Urinary bladder (tissue), 3 donors: ENCODE measurements at regions not wholly inside any gene's neighbourhood (a gene's known extent, or its start where the extent isn't known, plus 50 kb on each side); places are given as distances from the start of the nearest gene placed in this dataset.

ENCODE experiments used
- DNase-seq: peaks from one replicate; pipeline ENCODE4 v3.0.0-alpha.2; 2015; ENCODE audit errors: extremely low spot score
- H3K27ac ChIP-seq: one replicate; pipeline ENCODE4 v1.5.1; 2013; ENCODE audit warnings: low read depth, mild to moderate bottlenecking, moderate library complexity
- H3K36me3 ChIP-seq: one replicate; pipeline ENCODE4 v1.6.1; 2013; ENCODE audit warnings: mild to moderate bottlenecking, moderate library complexity; ENCODE audit not compliant: insufficient read depth
- H3K4me1 ChIP-seq: one replicate; pipeline ENCODE4 v1.6.1; 2013; ENCODE audit warnings: mild to moderate bottlenecking, moderate library complexity; ENCODE audit not compliant: insufficient read depth
- H3K4me3 ChIP-seq: one replicate; pipeline ENCODE4 v1.5.1; 2013; ENCODE audit warnings: low read depth, low read length
- WGBS: extraction: QIAGEN DNeasy Blood & Tissue Kit; methylation state at CpG from one replicate; pipeline ENCODE4 v1.1.7; 2013; 5-methylcytosine and 5-hydroxymethylcytosine counted together
- donor health status: healthy with polysubstance abuse.
- donor health status: healthy.

- H3K4me3 ChIP-seq = no peak overlapping the region
- DNase-seq = no peak
- no peak overlapping the region for H3K27ac ChIP-seq
- no peaks in the 10 kb centered on the region for H3K4me1 ChIP-seq
- WGBS = 83% methylated on average over 2 of the region's 2 CpGs
- no peaks in the 10 kb centered on the region for H3K36me3 ChIP-seq
Observed at GRCh38 chr1:72693376-72693775, 411.0 kb upstream of the NEGR1 start.

DNA sequence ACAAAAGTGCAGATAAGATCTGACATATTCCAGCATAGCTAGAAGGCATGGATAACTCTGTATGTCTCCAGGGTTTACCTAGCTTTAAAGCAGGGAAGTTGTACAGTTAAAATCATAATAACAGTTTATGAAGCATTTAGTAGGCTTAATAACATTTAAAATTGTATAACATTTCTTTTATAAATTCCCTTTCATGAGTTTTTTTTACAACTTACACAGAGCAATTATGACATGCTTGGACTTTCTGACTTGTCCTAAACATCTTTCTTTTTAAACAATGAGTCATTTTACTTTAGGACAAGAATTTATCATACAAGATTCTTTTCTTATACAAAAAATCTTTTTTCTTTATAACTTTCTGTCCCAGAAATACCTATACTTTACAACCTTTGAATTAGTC, 408.5 kb upstream of the NEGR1 start:
- H3K36me3 ChIP-seq = no peaks in the 10 kb centered on the region
- no peak overlapping the region for H3K4me3 ChIP-seq
- no peaks in the 10 kb centered on the region for H3K4me1 ChIP-seq
- H3K27ac ChIP-seq = no peak overlapping the region
- DNase-seq = no peak

GRCh38 chr1:72678683-72679082, 396.3 kb upstream of the NEGR1 start:
- Histone ChIP-seq H3K4me3 (no peak overlapping the region), H3K4me1 (no peaks in the 10 kb centered on the region), H3K27ac (no peak overlapping the region), H3K36me3 (no peaks in the 10 kb centered on the region)
- no peak for DNase-seq
- WGBS = 67% methylated on average over 4 of the region's 4 CpGs

- no peak for DNase-seq
- Histone ChIP-seq H3K4me3 (no peak overlapping the region), H3K36me3 (no peaks in the 10 kb centered on the region), H3K4me1 (no peaks in the 10 kb centered on the region), H3K27ac (no peak overlapping the region)
- WGBS = 85% methylated on average over 2 of the region's 2 CpGs
Observed at GRCh38 chr1:72670902-72671301, 388.6 kb upstream of the NEGR1 start.

DNA sequence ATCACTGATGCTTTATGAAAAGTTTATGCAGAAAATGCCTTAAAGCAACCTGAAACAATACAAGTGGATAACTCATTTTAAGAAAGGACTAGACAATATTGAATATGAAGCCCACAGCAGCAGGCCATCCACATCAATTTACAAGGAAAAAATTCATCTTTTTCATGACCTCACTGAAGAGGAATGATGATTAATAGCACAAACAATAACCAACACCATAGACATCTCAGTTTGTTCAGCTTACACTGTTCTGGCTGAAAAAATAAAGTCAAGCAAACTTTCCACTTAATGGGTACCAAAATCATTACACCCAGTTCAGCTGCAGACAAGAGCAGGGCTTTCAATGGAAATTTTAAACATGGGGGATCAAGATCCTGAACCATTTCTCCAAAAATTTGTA, 380.6 kb upstream of the NEGR1 start:
- Histone ChIP-seq H3K4me1 (no peaks in the 10 kb centered on the region), H3K36me3 (no peaks in the 10 kb centered on the region), H3K27ac (no peak overlapping the region), H3K4me3 (no peak overlapping the region)
- no peak for DNase-seq

- Histone ChIP-seq H3K36me3 (no peaks in the 10 kb centered on the region), H3K4me3 (no peak overlapping the region), H3K27ac (no peak overlapping the region), H3K4me1 (no peaks in the 10 kb centered on the region)
- DNase-seq = no peak
- 88% methylated on average over 5 of the region's 5 CpGs for WGBS
Observed at GRCh38 chr1:72650843-72651435, 368.6 kb upstream of the NEGR1 start.

- WGBS = 58% methylated on average over 3 of the region's 3 CpGs
- Histone ChIP-seq H3K4me1 (no peaks in the 10 kb centered on the region), H3K27ac (no peak overlapping the region), H3K36me3 (no peaks in the 10 kb centered on the region), H3K4me3 (no peak overlapping the region)
- DNase-seq = no peak
Observed at GRCh38 chr1:72649991-72650390, 367.7 kb upstream of the NEGR1 start.

DNA sequence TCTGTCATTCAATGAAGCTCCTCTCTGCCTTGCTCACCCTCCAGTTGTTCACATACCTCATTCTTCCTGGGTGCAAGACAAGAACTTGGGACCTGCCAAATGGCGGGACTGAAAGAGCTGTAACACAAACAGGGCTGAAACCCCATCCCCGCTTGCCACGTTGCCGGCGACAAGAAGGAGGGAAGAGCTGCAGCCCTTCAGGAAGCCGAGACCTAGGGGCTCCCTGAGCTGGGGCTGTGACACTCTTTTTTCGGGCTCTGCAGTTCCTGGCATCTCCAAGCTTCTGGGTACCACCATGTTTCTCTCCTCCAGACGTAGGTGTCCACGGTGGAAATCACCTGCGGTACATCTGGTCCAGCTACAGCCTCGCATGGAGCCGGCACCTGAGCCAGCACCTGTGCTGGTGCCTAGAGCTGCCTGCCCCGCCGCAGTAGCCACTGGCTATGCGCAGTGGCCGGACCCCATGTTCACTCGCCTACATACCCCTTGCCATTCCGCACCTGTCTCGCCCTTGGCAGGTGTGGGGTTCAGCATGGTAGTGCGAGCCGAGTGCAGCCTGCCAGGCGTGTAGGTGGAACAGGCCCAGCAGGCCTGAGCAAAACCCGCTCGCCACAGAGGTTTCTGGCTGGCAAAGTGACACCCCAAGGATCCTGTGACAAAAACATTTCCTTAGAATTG, 367.0 kb upstream of the NEGR1 start:
- Histone ChIP-seq H3K4me1 (no peaks in the 10 kb centered on the region), H3K4me3 (no peak overlapping the region), H3K36me3 (no peaks in the 10 kb centered on the region), H3K27ac (no peak overlapping the region)
- no peak for DNase-seq
- WGBS = 96% methylated on average over 24 of the region's 24 CpGs

GRCh38 chr1:72648465-72648864, 366.1 kb upstream of the NEGR1 start:
- Histone ChIP-seq H3K36me3 (no peaks in the 10 kb centered on the region), H3K4me3 (no peak overlapping the region), H3K4me1 (no peaks in the 10 kb centered on the region), H3K27ac (no peak overlapping the region)
- DNase-seq = no peak
- 69% methylated on average over 5 of the region's 5 CpGs for WGBS

GRCh38 chr1:72643142-72643541, 360.8 kb upstream of the NEGR1 start:
- no peak for DNase-seq
- no peak overlapping the region for H3K27ac ChIP-seq
- H3K36me3 ChIP-seq = no peaks in the 10 kb centered on the region
- no peak overlapping the region for H3K4me3 ChIP-seq
- WGBS = 82% methylated on average over 2 of the region's 2 CpGs
- H3K4me1 ChIP-seq = no peaks in the 10 kb centered on the region

DNA sequence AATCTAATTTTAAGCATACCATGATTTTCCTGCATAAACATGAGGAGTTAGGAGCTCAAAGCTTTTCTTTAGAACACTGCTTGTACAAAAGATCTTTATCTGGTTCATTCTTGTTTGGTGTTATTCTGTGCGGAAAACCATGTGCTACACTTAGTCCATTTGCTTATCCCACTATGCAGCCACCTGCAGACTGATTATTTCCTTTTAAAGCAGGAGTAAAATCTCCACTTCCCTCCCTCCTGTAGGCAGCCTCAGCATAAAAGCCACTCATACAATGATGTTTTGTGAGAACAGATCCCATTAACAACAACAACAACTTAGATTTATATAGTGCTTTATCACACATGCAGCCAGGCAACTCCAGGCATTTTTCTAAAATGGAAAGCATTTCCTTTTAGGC, 355.3 kb upstream of the NEGR1 start:
- WGBS = 76% methylated on average over 1 of the region's 1 CpG
- no peak for DNase-seq
- no peaks in the 10 kb centered on the region for H3K36me3 ChIP-seq
- H3K4me1 ChIP-seq = no peaks in the 10 kb centered on the region
- no peak overlapping the region for H3K27ac ChIP-seq
- no peak overlapping the region for H3K4me3 ChIP-seq

- no peaks in the 10 kb centered on the region for H3K4me1 ChIP-seq
- H3K36me3 ChIP-seq = no peaks in the 10 kb centered on the region
- no peak for DNase-seq
- WGBS = 55% methylated on average over 2 of the region's 2 CpGs
- H3K27ac ChIP-seq = no peak overlapping the region
- no peak overlapping the region for H3K4me3 ChIP-seq
Observed at GRCh38 chr1:72636631-72637030, 354.3 kb upstream of the NEGR1 start.

DNA sequence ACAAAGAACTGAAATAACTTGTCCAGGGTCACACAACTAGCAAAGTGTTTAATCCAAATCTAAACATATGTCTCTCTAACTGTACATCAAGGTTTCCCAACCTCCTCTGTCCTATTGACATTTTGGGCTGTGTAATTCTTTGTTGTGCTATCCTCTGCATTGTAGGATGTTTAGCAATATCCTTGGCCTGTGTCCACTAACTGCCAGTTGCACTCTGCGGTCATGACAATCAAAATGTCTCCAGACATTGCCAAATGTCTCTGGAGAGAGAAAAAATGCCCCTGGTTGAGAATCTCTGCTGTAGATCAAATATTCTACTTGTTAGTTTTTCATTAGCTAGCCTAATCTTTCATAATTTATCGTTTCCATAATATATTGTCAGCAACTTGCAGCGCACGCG, 353.4 kb upstream of the NEGR1 start:
- no peaks in the 10 kb centered on the region for H3K36me3 ChIP-seq
- no peak overlapping the region for H3K4me3 ChIP-seq
- no peak overlapping the region for H3K27ac ChIP-seq
- H3K4me1 ChIP-seq = no peaks in the 10 kb centered on the region
- no peak for DNase-seq
- WGBS = 71% methylated on average over 5 of the region's 5 CpGs

- H3K4me3 ChIP-seq = no peak overlapping the region
- no peak overlapping the region for H3K27ac ChIP-seq
- H3K36me3 ChIP-seq = no peaks in the 10 kb centered on the region
- 77% methylated on average over 3 of the region's 3 CpGs for WGBS
- no peaks in the 10 kb centered on the region for H3K4me1 ChIP-seq
- DNase-seq = no peak
Observed at GRCh38 chr1:72634946-72635345, 352.6 kb upstream of the NEGR1 start.

DNA sequence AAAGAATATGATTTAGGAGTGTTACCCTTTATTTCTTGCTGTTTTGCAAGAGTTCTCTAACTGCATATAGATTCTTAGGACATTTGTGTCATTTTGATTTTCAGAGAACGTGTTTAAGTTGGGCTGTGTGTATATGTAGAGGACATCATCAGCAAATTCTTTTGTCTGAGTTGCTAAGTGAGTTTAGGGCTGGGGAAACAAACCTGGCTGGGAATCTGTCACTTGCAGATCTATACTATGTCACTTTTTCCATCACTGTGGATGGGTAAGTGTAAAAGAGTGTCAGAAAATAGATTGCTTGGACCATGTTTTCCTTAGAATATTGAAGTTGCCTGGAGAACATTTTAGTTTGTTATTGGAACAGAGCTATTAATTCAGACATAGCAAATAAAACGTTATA, 349.1 kb upstream of the NEGR1 start:
- no peak overlapping the region for H3K4me3 ChIP-seq
- H3K36me3 ChIP-seq = no peaks in the 10 kb centered on the region
- 68% methylated on average over 2 of the region's 2 CpGs for WGBS
- no peaks in the 10 kb centered on the region for H3K4me1 ChIP-seq
- DNase-seq = no peak
- H3K27ac ChIP-seq = no peak overlapping the region
